ENCODE measurements at regions not wholly inside any gene's neighbourhood (a gene's known extent, or its start where the extent isn't known, plus 50 kb on each side); places are given as distances from the start of the nearest gene placed in this dataset.

- no peak for TF ChIP-seq CTCF (IDR thresholded peaks at IDR 0.05; ENCODE audit: borderline replicate concordance)
- DNase-seq, result no peak
- Histone ChIP-seq H3K9me3 (replicated peaks) (peaks cover 4% of the 10 kb centered on the region), H3K27ac (replicated peaks) (no peak overlapping the region), H3K36me3 (no peaks in the 10 kb centered on the region), H3K4me3 (no peak overlapping the region), H3K27me3 (ENCODE audit: low read depth) (no peaks in the 10 kb centered on the region), H3K4me1 (peaks cover 11% of the 10 kb centered on the region)
- intact Hi-C loops (cut with micrococcal nuclease), result no loop called here
Observed at GRCh38 chr16:49101997-49102396, 179.6 kb downstream of the CBLN1 start.

- Histone ChIP-seq H3K4me1 (peaks cover 18% of the 10 kb centered on the region), H3K27me3 (ENCODE audit: low read depth) (no peaks in the 10 kb centered on the region), H3K27ac (replicated peaks) (no peak overlapping the region), H3K36me3 (no peaks in the 10 kb centered on the region), H3K9me3 (replicated peaks) (peaks cover 4% of the 10 kb centered on the region), H3K4me3 (no peak overlapping the region)
- DNase-seq, result no peak
- intact Hi-C loops (cut with micrococcal nuclease), result no loop called here
- TF ChIP-seq CTCF (IDR thresholded peaks at IDR 0.05; ENCODE audit: borderline replicate concordance), result no peak
Observed at GRCh38 chr16:49100366-49100765, 181.3 kb downstream of the CBLN1 start.

GRCh38 chr16:49097964-49098363 is 183.7 kb downstream of the CBLN1 start:
- DNase-seq, result no peak
- Histone ChIP-seq H3K36me3 (no peaks in the 10 kb centered on the region), H3K4me3 (no peak overlapping the region), H3K27me3 (ENCODE audit: low read depth) (no peaks in the 10 kb centered on the region), H3K27ac (replicated peaks) (peak overlapping the region; percentile 51), H3K4me1 (peaks cover 18% of the 10 kb centered on the region), H3K9me3 (replicated peaks) (peaks cover 4% of the 10 kb centered on the region)
- intact Hi-C loops (cut with micrococcal nuclease), result no loop called here
- TF ChIP-seq CTCF (IDR thresholded peaks at IDR 0.05; ENCODE audit: borderline replicate concordance), result no peak

- no peak overlapping the region for H3K27ac ChIP-seq (replicated peaks)
- peaks cover 4% of the 10 kb centered on the region for H3K9me3 ChIP-seq (replicated peaks)
- no peak for TF ChIP-seq CTCF (IDR thresholded peaks at IDR 0.05; ENCODE audit: borderline replicate concordance)
- intact Hi-C loops (cut with micrococcal nuclease), result no loop called here
- no peaks in the 10 kb centered on the region for H3K36me3 ChIP-seq
- H3K4me3 ChIP-seq, result no peak overlapping the region
- H3K27me3 ChIP-seq (ENCODE audit: low read depth), result no peaks in the 10 kb centered on the region
- H3K4me1 ChIP-seq, result peaks cover 18% of the 10 kb centered on the region
- no peak for DNase-seq
Observed at GRCh38 chr16:49096176-49096945, 185.3 kb downstream of the CBLN1 start.

- no peak overlapping the region for H3K27ac ChIP-seq (replicated peaks)
- intact Hi-C loops (cut with micrococcal nuclease), result no loop called here
- H3K4me1 ChIP-seq, result peaks cover 18% of the 10 kb centered on the region
- H3K27me3 ChIP-seq (ENCODE audit: low read depth), result no peaks in the 10 kb centered on the region
- H3K4me3 ChIP-seq, result no peak overlapping the region
- peaks cover 4% of the 10 kb centered on the region for H3K9me3 ChIP-seq (replicated peaks)
- H3K36me3 ChIP-seq, result no peaks in the 10 kb centered on the region
- no peak for DNase-seq
- no peak for TF ChIP-seq CTCF (IDR thresholded peaks at IDR 0.05; ENCODE audit: borderline replicate concordance)
Observed at GRCh38 chr16:49095539-49095938, 186.1 kb downstream of the CBLN1 start.

Data from left ventricle myocardium inferior (tissue), 1 donor.